ENCODE measurements at regions not wholly inside any gene's neighbourhood (a gene's known extent, or its start where the extent isn't known, plus 50 kb on each side); places are given as distances from the start of the nearest gene placed in this dataset.

- POLR2A ChIA-PET, result no interaction called here
- H4K20me1 ChIP-seq (replicated peaks; ENCODE audit: control insufficient read depth, extremely low read depth, insufficient read depth, low read length), result no peaks in the 10 kb centered on the region
- intact Hi-C loops (cut with micrococcal nuclease) (no loop called here), dilution Hi-C loops (cut with MboI; ENCODE audit: extremely low pct_ligation_motif_present, low sequenced_read_pairs) (no loop called here)
- TF ChIP-seq POLR2AphosphoS5 (IDR thresholded peaks at IDR 0.05; ENCODE audit: insufficient read depth, low read depth, low read length) (no peak), JUN (IDR thresholded peaks at IDR 0.05; ENCODE audit: borderline replicate concordance, insufficient read depth, insufficient read length, low read depth) (no peak), EZH2 (IDR thresholded peaks at IDR 0.05; ENCODE audit: borderline replicate concordance, low read depth, low read length, severe bottlenecking) (no peak), POLR2A (IDR thresholded peaks at IDR 0.05; ENCODE audit: low read depth, low read length) (no peak), GATA2 (IDR thresholded peaks at IDR 0.05; ENCODE audit: insufficient read depth, insufficient read length, low read depth, low read length) (no peak), FOS (IDR thresholded peaks at IDR 0.05; ENCODE audit: borderline replicate concordance, insufficient read depth, low read length) (no peak), MYC (IDR thresholded peaks at IDR 0.05; ENCODE audit: low read depth, low read length) (no peak), CTCF (IDR thresholded peaks at IDR 0.05; ENCODE audit: extremely low read depth in 1 of 2, insufficient read depth in 1 of 2, low read depth in 1 of 2, low read length in 2 of 2) (no peak), MAX (IDR thresholded peaks at IDR 0.05; ENCODE audit: insufficient read depth, insufficient read length) (no peak)
- H2AFZ ChIP-seq (ENCODE audit: low read depth, low read length), result no peak overlapping the region
- DNase-seq (ENCODE audit: low read depth, low spot score) (no peak), FAIRE-seq (no peak)
- no peaks in the 10 kb centered on the region for H3K27me3 ChIP-seq (ENCODE audit: control insufficient read depth in 2 of 2, insufficient read depth in 2 of 2, low read length in 2 of 2)
- H3K4me1 ChIP-seq (ENCODE audit: control insufficient read depth, extremely low read depth, insufficient read depth, low read length), result no peaks in the 10 kb centered on the region
- no peak overlapping the region for H3K27ac ChIP-seq (ENCODE audit: insufficient read depth, low read depth, low read length)
- no peak overlapping the region for H3K9ac ChIP-seq (replicated peaks; ENCODE audit: extremely low read depth, insufficient read depth, low read length)
- BruUV-seq (replicated peaks), result no TSS peak
- no peaks in the 10 kb centered on the region for H3K36me3 ChIP-seq (ENCODE audit: control insufficient read depth in 2 of 2, extremely low read depth in 1 of 2, insufficient read depth in 2 of 2, low read length in 2 of 2)
- no peaks in the 10 kb centered on the region for H3K9me1 ChIP-seq (replicated peaks; ENCODE audit: control insufficient read depth, extremely low read depth, insufficient read depth, low read length)
- no peaks in the 10 kb centered on the region for H3K9me3 ChIP-seq (replicated peaks; ENCODE audit: control insufficient read depth, insufficient read depth, low read length)
- no peak overlapping the region for H3K4me3 ChIP-seq (replicated peaks in 1 of 3; ENCODE audit: insufficient read depth in 1 of 3, low read depth in 1 of 3, low read length in 3 of 3)
- H3K79me2 ChIP-seq (ENCODE audit: control insufficient read depth, insufficient read depth, low read length), result no peaks in the 10 kb centered on the region
- H3K4me2 ChIP-seq (ENCODE audit: insufficient read depth, low read length), result no peak overlapping the region
- CTCF ChIA-PET, result no interaction called here
Observed at GRCh38 chr2:142585785-142586184, 291.7 kb upstream of the KYNU start.

Measured in endothelial cell of umbilical vein (primary cell).